Panc1 (cell line): ENCODE measurements at regions not wholly inside any gene's neighbourhood (a gene's known extent, or its start where the extent isn't known, plus 50 kb on each side); places are given as distances from the start of the nearest gene placed in this dataset.
"Not testable (repeated sequence)": the region's sequence is repeated elsewhere in the genome, so short reads cannot be mapped to it uniquely, and the experiment has no call there.

Experiments
- ATAC-seq: fragments of 200-7000 bp; cut with Tn5 transposase; 2 replicates; pipeline ENCODE4 v1.9.1; 2020; ENCODE audit warnings: mild to moderate bottlenecking, moderate library complexity
- BruUV-seq: library from RNA; stranded (reverse); fragments of 400-500 nt; replicated peaks from 2 replicates; lab custom pipeline; 2021; lab: Mats Ljungman, UMichigan
- CTCF ChIA-PET: fragments of 300-600 bp; sonication (Branson Sonifier 250); formaldehyde crosslinking; loops from one replicate; lab custom pipeline; 2022; ENCODE audit warnings: antibody characterized with exemption; lab: Charles Lee
- POLR2A ChIA-PET: fragments of 300-600 bp; sonication (Branson Sonifier 250); formaldehyde crosslinking; loops from one replicate; lab custom pipeline; 2022; ENCODE audit warnings: antibody characterized with exemption; lab: Charles Lee
- DNase-seq: peaks from one replicate; pipeline ENCODE4 v3.0.0-alpha.2; 2010; ENCODE audit warnings: low read depth, low spot score
- H3K27ac ChIP-seq: 2 replicates; pipeline ENCODE4 v1.5.1; 2011; ENCODE audit warnings: mild to moderate bottlenecking, low read length, inconsistent platforms
- H3K27me3 ChIP-seq: fragments of 200-500 bp; sonication (Bioruptor generic); 2 replicates; pipeline ENCODE4 v1.6.0; 2014; ENCODE audit warnings: low read length, inconsistent platforms; ENCODE audit not compliant: control insufficient read depth, insufficient read depth
- H3K36me3 ChIP-seq: fragments of 200-500 bp; sonication (Bioruptor generic); 2 replicates; pipeline ENCODE4 v1.5.1; 2014; ENCODE audit warnings: inconsistent platforms, mild to moderate bottlenecking, low read length, moderate library complexity; ENCODE audit not compliant: control insufficient read depth, insufficient read depth
- H3K4me1 ChIP-seq: 2 replicates; pipeline ENCODE4 v1.5.1; 2011; ENCODE audit warnings: inconsistent platforms, mild to moderate bottlenecking, low read length, moderate library complexity; ENCODE audit not compliant: control insufficient read depth, insufficient read depth
- H3K4me3 ChIP-seq, 2 experiments: 2 replicates each; pipeline ENCODE4 v1.5.1; 2011 to 2012; ENCODE audit warnings: low read depth in 2 of 2, low read length in 2 of 2, mild to moderate bottlenecking in 2 of 2, inconsistent platforms in 1 of 2, moderate library complexity in 1 of 2
- H3K9me3 ChIP-seq: fragments of 200-500 bp; sonication (Bioruptor generic); 2 replicates; pipeline ENCODE4 v1.5.1; 2014; ENCODE audit warnings: low read depth, mild to moderate bottlenecking, inconsistent platforms, low read length, moderate library complexity; ENCODE audit not compliant: control insufficient read depth, insufficient read depth
- POLR2AphosphoS5 ChIP-seq: IDR thresholded peaks from 2 replicates; pipeline ENCODE4 v1.6.1; 2012; ENCODE audit warnings: mild to moderate bottlenecking, low read depth, low read length, moderate library complexity
- REST ChIP-seq, 2 experiments: IDR thresholded peaks; 2 replicates each; pipeline ENCODE4 v1.6.1; 2011 to 2012; ENCODE audit warnings: low read depth in 2 of 2, control low read depth in 1 of 2, low read length in 1 of 2, mild to moderate bottlenecking in 1 of 2, moderate library complexity in 1 of 2; ENCODE audit not compliant: insufficient read depth in 1 of 2
- SIN3A ChIP-seq: IDR thresholded peaks from 2 replicates; pipeline ENCODE4 v1.6.1; 2012; ENCODE audit warnings: low read depth, mild to moderate bottlenecking, low read length, moderate library complexity, borderline replicate concordance; ENCODE audit not compliant: insufficient read depth
- TCF7L2 ChIP-seq: IDR thresholded peaks from 2 replicates; pipeline ENCODE4 v1.6.1; 2011; ENCODE audit warnings: mild to moderate bottlenecking, low read depth, low read length, inconsistent platforms
- in situ Hi-C: cut with HindIII; loops from 2 replicates; pipeline ENCODE4 v1.10.0; 2016; ENCODE audit warnings: low sequenced_read_pairs, low pct_unique_long_range_greater_than_20kb
- intact Hi-C: fragments of 100-400 bp; cut with micrococcal nuclease; formaldehyde crosslinking; loops from one replicate; pipeline ENCODE4 v1.10.0; 2022; ENCODE audit not compliant: unreplicated experiment

DNA sequence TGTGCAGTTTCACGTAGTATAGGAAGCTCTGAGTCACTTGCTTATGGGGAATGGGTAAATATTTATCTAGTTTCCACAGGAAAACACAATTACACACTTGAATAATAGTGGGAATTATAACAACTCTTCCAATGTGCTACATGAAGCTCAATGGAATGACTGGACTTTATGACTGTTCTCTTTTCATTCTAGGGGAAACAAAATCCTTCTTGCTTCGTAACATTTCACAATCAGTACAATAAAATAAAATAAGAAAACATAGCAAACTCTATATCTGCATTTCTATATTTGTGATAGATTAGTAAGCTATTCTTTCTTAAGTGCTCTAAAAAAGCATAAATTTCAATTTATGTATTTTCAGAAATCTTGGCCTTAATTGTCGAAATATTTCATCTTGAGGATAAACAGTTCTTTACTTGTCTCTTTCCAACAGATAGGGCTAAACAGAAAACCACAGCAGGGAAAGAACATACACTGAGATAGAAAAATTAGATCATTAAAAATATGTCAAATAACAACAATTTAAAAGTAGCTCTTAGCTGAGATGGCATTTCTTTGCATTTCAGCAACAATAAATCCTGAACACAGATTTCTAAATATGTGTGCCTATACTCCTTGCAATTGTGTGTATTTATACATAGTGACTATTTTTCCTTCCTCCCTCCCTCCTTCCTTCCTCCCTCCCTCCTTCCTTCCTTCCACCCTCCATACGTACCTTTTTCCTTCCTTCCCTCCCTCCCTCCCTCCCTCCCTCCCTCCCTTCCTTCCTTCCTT is 395.5 kb upstream of the KCNMB2 start:
- Histone ChIP-seq H3K27me3 (no peaks in the 10 kb centered on the region), H3K4me1 (no peaks in the 10 kb centered on the region; the same call in 1 of the 2 replicates), H3K36me3 (no peaks in the 10 kb centered on the region), H3K27ac (peak overlapping the region; percentile 13; the same call in 1 of the 2 replicates), H3K4me3 (no peak overlapping the region), H3K9me3 (no peaks in the 10 kb centered on the region)
- ChIA-PET CTCF (no interaction called here), POLR2A (no interaction called here)
- peak; percentile 81 for ATAC-seq
- intact Hi-C loops, result no loop called here
- no TSS peak for BruUV-seq
- no peak for TF ChIP-seq POLR2AphosphoS5
- TF ChIP-seq REST (IDR thresholded peaks at IDR 0.05; ENCODE audit: insufficient read depth in 1 of 2, low read depth in 2 of 2, low read length in 1 of 2), result no peak
- TF ChIP-seq TCF7L2, result no peak
- peak; percentile 22 for DNase-seq
- in situ Hi-C loops, result no loop called here

GRCh38 chr3:178141305-178141684 is 394.9 kb upstream of the KCNMB2 start:
- POLR2A ChIA-PET, H3K27me3 ChIP-seq, H3K4me3 ChIP-seq, intact Hi-C loops, in situ Hi-C loops, BruUV-seq, H3K27ac ChIP-seq, DNase-seq, H3K9me3 ChIP-seq, H3K36me3 ChIP-seq, CTCF ChIA-PET, ATAC-seq, H3K4me1 ChIP-seq: not testable (repeated sequence)

DNA sequence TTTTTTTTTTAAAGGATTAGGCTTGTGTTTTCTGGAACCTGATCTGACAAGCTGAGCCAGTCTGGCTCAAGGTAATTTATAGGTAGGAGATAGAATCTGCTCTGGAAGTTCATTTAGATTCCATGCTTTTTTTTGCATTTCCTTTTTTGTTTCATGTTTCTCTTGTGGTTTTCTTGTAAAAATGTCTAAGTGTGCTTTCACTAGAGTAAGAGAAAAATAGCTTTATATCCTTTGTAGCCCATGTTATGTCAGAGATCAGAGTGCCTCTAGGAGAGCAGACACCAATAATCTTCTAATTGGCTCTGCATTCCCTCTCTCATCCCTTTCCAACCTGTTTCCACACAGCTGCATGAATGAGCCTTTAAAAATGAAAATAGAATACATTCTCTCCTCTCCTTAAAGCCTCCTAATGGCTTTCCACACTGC is 389.8 kb upstream of the KCNMB2 start:
- H3K27ac ChIP-seq, result no peak overlapping the region; the same call in 1 of the 2 replicates
- H3K36me3 ChIP-seq, result no peaks in the 10 kb centered on the region
- no peak overlapping the region for H3K4me3 ChIP-seq
- POLR2A ChIA-PET, result no interaction called here
- no peak for ATAC-seq
- in situ Hi-C loops, result no loop called here
- CTCF ChIA-PET, result no interaction called here
- peak; percentile 93 for TF ChIP-seq TCF7L2
- no peak for TF ChIP-seq SIN3A
- DNase-seq, result no peak
- no peaks in the 10 kb centered on the region for H3K27me3 ChIP-seq
- no TSS peak for BruUV-seq
- no peaks in the 10 kb centered on the region for H3K4me1 ChIP-seq
- intact Hi-C loops, result no loop called here
- H3K9me3 ChIP-seq, result no peaks in the 10 kb centered on the region
